ENCODE measurements at regions not wholly inside any gene's neighbourhood (a gene's known extent, or its start where the extent isn't known, plus 50 kb on each side); places are given as distances from the start of the nearest gene placed in this dataset.

- TF ChIP-seq AHDC1 (CRISPR knock-in tag; IDR thresholded peaks at IDR 0.05; ENCODE audit: borderline replicate concordance) (no peak), BHLHE40 (IDR thresholded peaks at IDR 0.05; ENCODE audit: low read length) (no peak), FOXK2 (IDR thresholded peaks at IDR 0.05) (no peak), YY1 (IDR thresholded peaks at IDR 0.05; ENCODE audit: insufficient read depth, insufficient replicate concordance, low read depth, low read length) (no peak), HIC2 (CRISPR knock-in tag; IDR thresholded peaks at IDR 0.05; ENCODE audit: low read depth) (no peak), RELA (CRISPR knock-in tag; IDR thresholded peaks at IDR 0.05) (no peak), SRSF9 (IDR thresholded peaks at IDR 0.05; ENCODE audit: borderline replicate concordance, insufficient read depth, low read depth, low read length, poor library complexity, severe bottlenecking) (no peak), ARID3A (IDR thresholded peaks at IDR 0.05; ENCODE audit: low read depth, low read length) (peak; percentile 86), ZNF280D (CRISPR knock-in tag; IDR thresholded peaks at IDR 0.05) (0 out of 2 replicates have a peak, but pooled peaks have one; percentile 59), ZNF383 (CRISPR knock-in tag; IDR thresholded peaks at IDR 0.05; ENCODE audit: borderline replicate concordance) (no peak), EP300 (IDR thresholded peaks at IDR 0.05; ENCODE audit: low read depth in 2 of 2, low read length in 2 of 2) (peak in 1 of 2 experiments; percentile 87; a peak in 2 of 4 replicates), EP300 (CRISPR knock-in tag; IDR thresholded peaks at IDR 0.05; ENCODE audit: borderline replicate concordance) (no peak; the same call in 1 of the 2 replicates), ZNF451 (CRISPR knock-in tag; IDR thresholded peaks at IDR 0.05) (no peak), IKZF1 (IDR thresholded peaks at IDR 0.05) (no peak), SETDB1 (CRISPR knock-in tag; IDR thresholded peaks at IDR 0.05; ENCODE audit: borderline replicate concordance) (no peak), ZMYM4 (CRISPR knock-in tag; IDR thresholded peaks at IDR 0.05) (0 out of 2 replicates have a peak, but pooled peaks have one; percentile 48), ISL2 (CRISPR knock-in tag; IDR thresholded peaks at IDR 0.05) (peak; percentile 46; the same call in 1 of the 2 replicates)
These were observed 256.7 kb upstream of the FN1 start (continued) for GRCh38 chr2:215692387-215693079.

All from HepG2 (cell line).